ENCODE measurements at regions not wholly inside any gene's neighbourhood (a gene's known extent, or its start where the extent isn't known, plus 50 kb on each side); places are given as distances from the start of the nearest gene placed in this dataset.

GRCh38 chr4:123816462-123816861 is 419.9 kb downstream of the SPRY1 start:
- no peak overlapping the region for H3K4me3 ChIP-seq (ENCODE audit: low read length)
- H3F3A ChIP-seq (ENCODE audit: control insufficient read depth, insufficient read depth), result no peaks in the 10 kb centered on the region
- H3K36me3 ChIP-seq (ENCODE audit: control insufficient read depth, low read length), result no peaks in the 10 kb centered on the region
- peaks cover 9% of the 10 kb centered on the region for H3K4me1 ChIP-seq (ENCODE audit: control insufficient read depth, low read length)
- H3K9me3 ChIP-seq (ENCODE audit: control insufficient read depth, insufficient read depth, low read length), result no peaks in the 10 kb centered on the region
- no peak for TF ChIP-seq CTCF (IDR thresholded peaks at IDR 0.05; ENCODE audit: low read depth, low read length, poor library complexity, severe bottlenecking)
- TF ChIP-seq EZH2phosphoT487 (IDR thresholded peaks at IDR 0.05; ENCODE audit: borderline replicate concordance, low read length), result no peak
- no peaks in the 10 kb centered on the region for H4K20me1 ChIP-seq (ENCODE audit: control insufficient read depth, insufficient read depth, low read depth, low read length)
- no peak overlapping the region for H3K27ac ChIP-seq (ENCODE audit: low read depth, low read length)
- no peak overlapping the region for H3K4me2 ChIP-seq (ENCODE audit: low read length)
- no peaks in the 10 kb centered on the region for H3K9me2 ChIP-seq (replicated peaks; ENCODE audit: control insufficient read depth, low read length)
- H3K27me3 ChIP-seq (ENCODE audit: control insufficient read depth, low read length), result no peaks in the 10 kb centered on the region
- no peaks in the 10 kb centered on the region for H3K79me2 ChIP-seq (ENCODE audit: control insufficient read depth, low read length)

GRCh38 chr4:123817025-123817688 is 420.6 kb downstream of the SPRY1 start:
- TF ChIP-seq EZH2phosphoT487 (IDR thresholded peaks at IDR 0.05; ENCODE audit: borderline replicate concordance, low read length) (no peak), CTCF (IDR thresholded peaks at IDR 0.05; ENCODE audit: low read depth, low read length, poor library complexity, severe bottlenecking) (no peak)
- Histone ChIP-seq H3K36me3 (ENCODE audit: control insufficient read depth, low read length) (no peaks in the 10 kb centered on the region), H3K9me3 (ENCODE audit: control insufficient read depth, insufficient read depth, low read length) (no peaks in the 10 kb centered on the region), H3F3A (ENCODE audit: control insufficient read depth, insufficient read depth) (no peaks in the 10 kb centered on the region), H3K4me1 (ENCODE audit: control insufficient read depth, low read length) (peaks cover 2% of the 10 kb centered on the region), H3K9me2 (replicated peaks; ENCODE audit: control insufficient read depth, low read length) (no peaks in the 10 kb centered on the region), H3K4me3 (ENCODE audit: low read length) (no peak overlapping the region), H3K27me3 (ENCODE audit: control insufficient read depth, low read length) (no peaks in the 10 kb centered on the region), H3K27ac (ENCODE audit: low read depth, low read length) (no peak overlapping the region), H3K79me2 (ENCODE audit: control insufficient read depth, low read length) (no peaks in the 10 kb centered on the region), H3K4me2 (ENCODE audit: low read length) (no peak overlapping the region), H4K20me1 (ENCODE audit: control insufficient read depth, insufficient read depth, low read depth, low read length) (no peaks in the 10 kb centered on the region)

- no peak for TF ChIP-seq CTCF (IDR thresholded peaks at IDR 0.05; ENCODE audit: low read depth, low read length, poor library complexity, severe bottlenecking)
- TF ChIP-seq EZH2phosphoT487 (IDR thresholded peaks at IDR 0.05; ENCODE audit: borderline replicate concordance, low read length), result no peak
- no peaks in the 10 kb centered on the region for H3F3A ChIP-seq (ENCODE audit: control insufficient read depth, insufficient read depth)
- H3K79me2 ChIP-seq (ENCODE audit: control insufficient read depth, low read length), result no peaks in the 10 kb centered on the region
- no peaks in the 10 kb centered on the region for H3K9me2 ChIP-seq (replicated peaks; ENCODE audit: control insufficient read depth, low read length)
- no peaks in the 10 kb centered on the region for H3K27me3 ChIP-seq (ENCODE audit: control insufficient read depth, low read length)
- H3K9me3 ChIP-seq (ENCODE audit: control insufficient read depth, insufficient read depth, low read length), result no peaks in the 10 kb centered on the region
- no peak overlapping the region for H3K4me3 ChIP-seq (ENCODE audit: low read length)
- no peaks in the 10 kb centered on the region for H3K36me3 ChIP-seq (ENCODE audit: control insufficient read depth, low read length)
- no peak overlapping the region for H3K4me2 ChIP-seq (ENCODE audit: low read length)
- H3K27ac ChIP-seq (ENCODE audit: low read depth, low read length), result no peak overlapping the region
- H4K20me1 ChIP-seq (ENCODE audit: control insufficient read depth, insufficient read depth, low read depth, low read length), result no peaks in the 10 kb centered on the region
- no peaks in the 10 kb centered on the region for H3K4me1 ChIP-seq (ENCODE audit: control insufficient read depth, low read length)
These were observed 422.9 kb downstream of the SPRY1 start for GRCh38 chr4:123819362-123820035.

Data from DOHH2 (cell line).